Adrenal gland (tissue), 5 donors: ENCODE measurements at regions not wholly inside any gene's neighbourhood (a gene's known extent, or its start where the extent isn't known, plus 50 kb on each side); places are given as distances from the start of the nearest gene placed in this dataset.

Experiments
- POLR2A ChIP-seq, 2 donors: fragments of 450-650 bp; IDR thresholded peaks; one replicate each; pipeline ENCODE4 v1.6.1; 2017; ENCODE audit warnings: antibody characterized with exemption in 2 of 2, mild to moderate bottlenecking in 2 of 2, moderate library complexity in 1 of 2
- TF ChIP-seq, protein P1 (sequence below), 6 experiments: fragments of 450-650 bp in 4 of 6; fragments of 200-600 bp in 2 of 6; sonication (generic) in 1 of 6; IDR thresholded peaks; 1 replicate in 5 of 6; 2 replicates in 1 of 6; pipeline versions ENCODE4 v1.5.1 to v1.8.0; 2016 to 2021; ENCODE audit warnings: antibody characterized with exemption in 6 of 6, mild to moderate bottlenecking in 2 of 6, moderate library complexity in 1 of 6
- donor health status: DM: no; HTN: no; CAD: no.

DNA sequence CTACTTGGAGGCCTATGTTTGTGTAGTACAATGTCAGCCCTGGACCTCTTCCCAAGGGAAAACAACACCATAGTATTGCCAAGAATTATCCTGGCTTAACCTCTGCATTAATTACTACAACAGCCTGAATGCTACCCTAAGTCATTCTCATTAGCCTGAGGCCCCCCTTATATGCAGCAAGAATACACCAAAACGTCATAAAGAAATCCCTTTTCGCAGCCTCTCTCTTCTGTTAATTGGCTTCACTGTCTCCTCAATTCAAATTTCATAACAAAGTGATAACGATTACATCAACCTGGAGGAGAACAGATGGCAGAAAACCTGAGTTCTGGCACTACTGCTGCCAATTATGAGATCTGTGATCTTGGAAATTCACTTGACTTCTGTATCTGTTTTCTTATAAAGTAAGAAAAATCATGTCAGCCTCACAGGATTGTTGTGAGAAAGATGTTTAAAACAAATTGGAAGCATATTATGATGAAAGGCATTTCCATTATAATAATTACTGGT is 1663.1 kb downstream of the STIM2 start:
- TF ChIP-seq, protein P1, sequence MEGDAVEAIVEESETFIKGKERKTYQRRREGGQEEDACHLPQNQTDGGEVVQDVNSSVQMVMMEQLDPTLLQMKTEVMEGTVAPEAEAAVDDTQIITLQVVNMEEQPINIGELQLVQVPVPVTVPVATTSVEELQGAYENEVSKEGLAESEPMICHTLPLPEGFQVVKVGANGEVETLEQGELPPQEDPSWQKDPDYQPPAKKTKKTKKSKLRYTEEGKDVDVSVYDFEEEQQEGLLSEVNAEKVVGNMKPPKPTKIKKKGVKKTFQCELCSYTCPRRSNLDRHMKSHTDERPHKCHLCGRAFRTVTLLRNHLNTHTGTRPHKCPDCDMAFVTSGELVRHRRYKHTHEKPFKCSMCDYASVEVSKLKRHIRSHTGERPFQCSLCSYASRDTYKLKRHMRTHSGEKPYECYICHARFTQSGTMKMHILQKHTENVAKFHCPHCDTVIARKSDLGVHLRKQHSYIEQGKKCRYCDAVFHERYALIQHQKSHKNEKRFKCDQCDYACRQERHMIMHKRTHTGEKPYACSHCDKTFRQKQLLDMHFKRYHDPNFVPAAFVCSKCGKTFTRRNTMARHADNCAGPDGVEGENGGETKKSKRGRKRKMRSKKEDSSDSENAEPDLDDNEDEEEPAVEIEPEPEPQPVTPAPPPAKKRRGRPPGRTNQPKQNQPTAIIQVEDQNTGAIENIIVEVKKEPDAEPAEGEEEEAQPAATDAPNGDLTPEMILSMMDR (IDR thresholded peaks at IDR 0.05) = no peak
- TF ChIP-seq POLR2A (IDR thresholded peaks at IDR 0.05) = no peak
